Putamen (tissue), 1 donor: ENCODE measurements at regions not wholly inside any gene's neighbourhood (a gene's known extent, or its start where the extent isn't known, plus 50 kb on each side); places are given as distances from the start of the nearest gene placed in this dataset.
"Not testable (repeated sequence)": the region's sequence is repeated elsewhere in the genome, so short reads cannot be mapped to it uniquely, and the experiment has no call there.

Source experiments
- DNase-seq: peaks from one replicate; pipeline ENCODE4 v3.0.0-alpha.2; 2016; ENCODE audit warnings: low spot score

GRCh38 chr4:99763635-99764101 is 53.0 kb upstream of the DAPP1 start:
- peak; percentile 75 for DNase-seq

GRCh38 chr4:99762728-99763127 is 53.9 kb upstream of the DAPP1 start:
- peak; percentile 14 for DNase-seq

- DNase-seq: peak; percentile 36
Measured at GRCh38 chr4:99759988-99760387, 56.6 kb upstream of the DAPP1 start.

- DNase-seq: peak; percentile 1
Measured at GRCh38 chr4:99759346-99759984, 57.2 kb upstream of the DAPP1 start.

GRCh38 chr4:99755223-99755944 is 61.2 kb upstream of the DAPP1 start:
- no peak for DNase-seq

GRCh38 chr4:99754756-99755155 is 61.9 kb upstream of the DAPP1 start:
- no peak for DNase-seq

GRCh38 chr4:99753931-99754330 is 62.7 kb upstream of the DAPP1 start:
- DNase-seq: no peak

- peak; percentile 27 for DNase-seq
Measured at GRCh38 chr4:99749445-99750391, 66.9 kb upstream of the DAPP1 start.

- no peak for DNase-seq
Measured at GRCh38 chr4:99746443-99746842, 70.2 kb upstream of the DAPP1 start.

GRCh38 chr4:99736846-99737245 is 79.2 kb upstream of the C4orf54 start:
- no peak for DNase-seq

- DNase-seq: no peak
Measured at GRCh38 chr4:99735822-99736221, 78.2 kb upstream of the C4orf54 start.

- no peak for DNase-seq
Measured at GRCh38 chr4:99734583-99735322, 77.1 kb upstream of the C4orf54 start.

- DNase-seq: not testable (repeated sequence)
Measured at GRCh38 chr4:99733455-99733854, 75.8 kb upstream of the C4orf54 start.

GRCh38 chr4:99729186-99729585 is 71.6 kb upstream of the C4orf54 start:
- no peak for DNase-seq

- DNase-seq: no peak
Measured at GRCh38 chr4:99724067-99724466, 66.4 kb upstream of the C4orf54 start.

- peak; percentile 51 for DNase-seq
Measured at GRCh38 chr4:99723612-99724011, 66.0 kb upstream of the C4orf54 start.

- DNase-seq: no peak
Measured at GRCh38 chr4:99722725-99723124, 65.1 kb upstream of the C4orf54 start.

- peak; percentile 68 for DNase-seq
Measured at GRCh38 chr4:99722006-99722405, 64.4 kb upstream of the C4orf54 start.

GRCh38 chr4:99720206-99720605 is 62.6 kb upstream of the C4orf54 start:
- DNase-seq: no peak

- no peak for DNase-seq
Measured at GRCh38 chr4:99716996-99717395, 59.4 kb upstream of the C4orf54 start.

- DNase-seq: no peak
Measured at GRCh38 chr4:99715286-99715685, 57.7 kb upstream of the C4orf54 start.

GRCh38 chr4:99714179-99714578 is 56.6 kb upstream of the C4orf54 start:
- DNase-seq: no peak
